Sciatic nerve (tissue), 2 donors: ENCODE measurements at regions not wholly inside any gene's neighbourhood (a gene's known extent, or its start where the extent isn't known, plus 50 kb on each side); places are given as distances from the start of the nearest gene placed in this dataset.
"Not testable (repeated sequence)": the region's sequence is repeated elsewhere in the genome, so short reads cannot be mapped to it uniquely, and the experiment has no call there.

Source experiments
- ATAC-seq: fragments of 200-7000 bp; cut with Tn5 transposase; one replicate; pipeline ENCODE4 v1.9.1; 2020; ENCODE audit warnings: mild to moderate bottlenecking, moderate library complexity
- DNase-seq: peaks from one replicate; pipeline ENCODE4 v3.0.0-alpha.2; 2020; ENCODE audit warnings: low spot score
- intact Hi-C: fragments of 100-400 bp; cut with DNase I; formaldehyde crosslinking; loops from one replicate; pipeline ENCODE4 v1.14.2; 2022
- donor health status: DM: no; HTN: no; CAD: no.
- donor health status: DM: no; HTN: no; CAD: no.

GRCh38 chr17:12195418-12195817, 174.7 kb downstream of the MAP2K4 start:
- DNase-seq (no peak), ATAC-seq (no peak)
- intact Hi-C loops = no loop called here

- no peak for DNase-seq
- intact Hi-C loops = loop anchor here (10.0 kb wide), 1 partner anchor 1087 kb away; no protein-coding TSS in a partner anchor
- ATAC-seq = no peak
Observed at GRCh38 chr17:12201294-12201880, 180.7 kb downstream of the MAP2K4 start.

- no peak for DNase-seq
- intact Hi-C loops = loop anchor here (10.0 kb wide), 1 partner anchor 1095 kb away; no protein-coding TSS in a partner anchor
- ATAC-seq = no peak
Observed at GRCh38 chr17:12209632-12210191, 189.0 kb downstream of the MAP2K4 start.

- ATAC-seq, DNase-seq, intact Hi-C loops: not testable (repeated sequence)
Observed at GRCh38 chr17:12220714-12221439, 200.2 kb downstream of the MAP2K4 start.

GRCh38 chr17:12222392-12222791, 201.7 kb downstream of the MAP2K4 start:
- intact Hi-C loops = no loop called here
- no peak for ATAC-seq
- no peak for DNase-seq

- intact Hi-C loops = no loop called here
- ATAC-seq = no peak
- no peak for DNase-seq
Observed at GRCh38 chr17:12227547-12227946, 206.9 kb downstream of the MAP2K4 start.

- no peak for DNase-seq
- ATAC-seq = no peak
- intact Hi-C loops = no loop called here
Observed at GRCh38 chr17:12229335-12229734, 208.7 kb downstream of the MAP2K4 start.

DNA sequence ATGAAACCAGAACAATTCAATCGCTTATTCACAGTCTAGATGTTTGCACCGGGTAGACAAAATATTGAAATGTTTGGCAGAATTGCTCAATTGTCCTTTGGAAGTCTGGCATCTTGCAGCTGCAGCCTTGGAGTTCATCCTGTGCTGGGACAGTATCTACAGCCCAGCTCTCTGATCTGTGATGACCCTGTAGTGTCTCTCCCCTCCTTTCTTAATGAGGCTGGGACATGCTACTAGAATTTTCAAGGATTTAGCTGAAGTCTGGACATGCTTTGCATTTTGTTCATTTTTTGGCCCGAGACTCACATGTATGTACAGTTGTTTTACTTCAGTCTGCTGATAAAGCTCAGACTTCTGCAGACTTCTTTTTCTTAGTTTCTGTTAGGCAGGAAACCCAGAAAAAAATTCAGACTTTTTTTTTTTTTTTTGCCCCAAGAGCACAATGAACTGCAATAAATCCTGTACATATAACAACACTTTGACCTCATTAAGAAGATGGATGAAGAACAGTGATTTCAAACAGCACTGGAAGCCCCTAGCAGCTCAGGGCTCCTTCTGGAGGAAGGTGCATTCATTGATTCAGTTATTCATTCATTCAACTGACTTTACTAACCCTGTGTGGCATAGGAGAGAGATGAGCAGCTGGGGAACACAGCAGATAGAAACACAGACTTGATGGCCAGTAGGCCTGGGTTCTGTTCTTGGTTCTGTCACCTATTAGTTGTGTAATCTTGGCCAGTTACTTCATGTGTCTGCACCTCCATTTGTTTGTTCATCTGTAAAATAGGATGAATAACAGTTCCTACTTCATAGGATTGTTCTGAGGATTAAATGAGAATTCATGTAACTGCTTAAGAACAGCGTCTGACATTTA, 210.0 kb downstream of the MAP2K4 start:
- intact Hi-C loops = no loop called here
- ATAC-seq (no peak), DNase-seq (no peak)

DNA sequence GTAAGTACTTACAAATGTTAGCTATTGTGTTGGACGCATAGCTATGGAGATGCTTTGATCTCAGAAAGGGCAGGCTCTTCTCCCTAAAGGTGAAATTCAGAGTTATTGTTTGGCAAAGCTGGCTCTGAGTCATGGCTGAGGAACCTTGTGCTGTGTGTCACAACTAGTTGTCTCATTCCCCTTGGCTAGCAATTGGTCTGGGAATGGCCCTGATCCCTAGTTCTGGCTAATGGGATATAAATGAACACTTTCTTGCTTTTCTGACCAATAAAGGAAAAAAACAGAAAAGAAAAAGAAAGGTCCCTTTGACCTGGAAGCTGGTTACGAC, 210.6 kb downstream of the MAP2K4 start:
- no peak for ATAC-seq
- intact Hi-C loops = no loop called here
- no peak for DNase-seq

GRCh38 chr17:12239021-12239420, 218.3 kb downstream of the MAP2K4 start:
- ATAC-seq, DNase-seq, intact Hi-C loops: not testable (repeated sequence)

DNA sequence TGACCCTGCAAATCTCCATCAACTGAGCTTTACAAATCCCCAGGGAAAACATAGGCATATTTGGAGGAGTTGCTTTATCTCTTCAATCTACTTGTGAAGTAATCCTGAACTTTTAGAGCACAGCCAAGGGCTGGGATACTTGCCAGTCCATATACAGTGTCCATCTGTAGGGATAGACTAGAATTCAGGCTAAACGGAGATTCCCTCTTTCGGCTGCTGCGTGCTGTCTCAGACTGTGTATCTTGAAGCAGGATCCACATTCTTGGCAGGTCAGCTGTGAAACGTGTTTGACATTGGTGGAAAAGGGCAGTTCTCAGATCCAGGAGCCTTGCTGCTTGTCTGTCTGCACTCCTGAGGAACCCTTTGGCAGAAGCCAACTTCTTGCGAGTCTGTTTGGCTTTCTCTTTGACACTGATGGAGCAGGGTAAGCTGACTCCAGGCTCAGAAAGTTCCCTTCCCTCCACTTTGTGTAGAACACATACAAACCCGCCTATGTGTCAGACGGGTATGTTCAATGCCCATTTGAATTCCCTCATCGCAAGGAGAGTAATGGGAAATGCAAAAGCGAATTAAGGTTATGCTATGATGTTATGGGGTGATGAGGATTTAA, 221.8 kb downstream of the MAP2K4 start:
- intact Hi-C loops = no loop called here
- DNase-seq = no peak
- peak; percentile 34 for ATAC-seq

- ATAC-seq (no peak), DNase-seq (no peak)
- intact Hi-C loops = no loop called here
Observed at GRCh38 chr17:12247761-12248160, 227.1 kb downstream of the MAP2K4 start.

DNA sequence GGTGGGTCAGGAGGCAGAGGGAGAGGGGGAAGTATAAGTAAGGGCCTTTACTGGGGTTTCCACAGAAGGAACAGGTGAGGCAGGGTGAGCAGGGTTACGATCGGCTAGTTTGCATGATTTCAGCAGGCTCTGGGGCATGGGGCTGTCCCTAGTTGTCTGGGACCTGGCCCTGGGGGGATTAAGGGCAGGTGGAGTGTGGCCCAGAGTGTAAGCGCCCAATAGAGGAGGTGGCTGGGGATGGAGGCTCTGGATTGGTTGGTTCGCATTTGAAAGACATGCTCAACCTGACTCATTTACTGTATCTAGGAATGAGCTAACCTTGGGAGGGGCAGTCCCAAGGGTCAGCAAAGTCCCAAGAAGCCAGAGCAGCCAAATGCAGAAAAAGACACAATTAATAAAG, 230.3 kb downstream of the MAP2K4 start:
- intact Hi-C loops = no loop called here
- ATAC-seq = no peak
- no peak for DNase-seq

DNA sequence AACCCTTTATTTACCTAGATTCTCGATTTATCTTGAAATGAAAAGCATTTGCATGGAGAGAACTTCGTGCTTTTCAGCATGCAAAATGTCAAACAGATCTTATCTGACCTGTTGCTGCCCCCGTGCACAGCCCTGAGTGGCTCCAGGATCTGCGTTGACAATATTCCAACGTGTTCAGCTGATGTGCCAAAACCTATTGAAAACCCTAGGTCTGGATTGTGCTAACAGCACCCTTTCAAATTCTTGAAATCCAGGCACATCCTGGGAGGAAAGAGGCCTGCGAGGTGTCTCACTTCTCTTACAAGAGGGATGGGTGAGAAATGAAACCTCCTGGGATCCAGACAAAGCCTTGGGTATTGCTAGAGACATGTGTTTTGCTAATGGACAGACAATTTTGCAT, 231.8 kb downstream of the MAP2K4 start:
- no peak for ATAC-seq
- intact Hi-C loops = no loop called here
- no peak for DNase-seq

GRCh38 chr17:12254460-12254859, 233.8 kb downstream of the MAP2K4 start:
- intact Hi-C loops = no loop called here
- DNase-seq (no peak), ATAC-seq (no peak)

GRCh38 chr17:12256380-12256995, 235.8 kb downstream of the MAP2K4 start:
- peak; percentile 61 for DNase-seq
- intact Hi-C loops = no loop called here
- peak; percentile 58 for ATAC-seq

DNA sequence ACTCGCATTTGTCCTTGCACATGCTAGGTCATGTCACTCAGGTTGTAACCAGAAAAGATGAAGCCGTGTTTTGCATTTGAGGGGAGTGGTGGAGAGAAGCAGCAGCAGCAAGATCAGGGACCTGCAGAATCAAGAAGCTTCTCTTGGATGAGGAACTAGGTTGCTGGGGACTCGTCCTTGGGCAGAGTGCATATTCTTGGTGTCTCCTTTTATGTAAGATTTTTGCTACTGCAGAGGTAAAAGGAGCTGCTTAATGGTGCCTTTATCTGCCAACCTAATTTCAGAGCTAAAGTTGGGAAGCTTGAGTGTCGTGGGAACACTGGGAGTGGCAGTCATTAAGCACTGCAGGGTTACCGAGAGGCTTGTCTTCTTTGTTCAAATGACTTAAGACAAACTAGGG, 236.5 kb downstream of the MAP2K4 start:
- ATAC-seq = no peak
- no peak for DNase-seq
- intact Hi-C loops = no loop called here

DNA sequence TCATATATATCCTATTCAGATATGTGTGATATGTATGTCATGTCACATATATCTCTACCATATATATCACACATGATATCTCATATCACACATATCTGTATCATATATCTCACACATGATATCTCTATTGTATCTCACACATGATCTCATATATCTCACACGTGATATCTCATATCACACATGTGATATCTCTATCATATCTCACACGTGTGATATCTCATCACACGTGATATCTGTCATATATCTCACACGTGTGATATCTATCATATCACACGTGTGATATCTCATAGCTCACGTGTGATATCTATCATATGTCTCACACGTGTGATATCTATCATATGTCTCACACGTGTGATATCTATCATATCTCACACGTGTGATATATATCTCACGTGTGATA, 240.7 kb downstream of the MAP2K4 start:
- no peak for DNase-seq
- ATAC-seq = no peak
- intact Hi-C loops = loop anchor here (10.0 kb wide), 1 partner anchor 403 kb away; the partner anchor contains the start of gene MYOCD

DNA sequence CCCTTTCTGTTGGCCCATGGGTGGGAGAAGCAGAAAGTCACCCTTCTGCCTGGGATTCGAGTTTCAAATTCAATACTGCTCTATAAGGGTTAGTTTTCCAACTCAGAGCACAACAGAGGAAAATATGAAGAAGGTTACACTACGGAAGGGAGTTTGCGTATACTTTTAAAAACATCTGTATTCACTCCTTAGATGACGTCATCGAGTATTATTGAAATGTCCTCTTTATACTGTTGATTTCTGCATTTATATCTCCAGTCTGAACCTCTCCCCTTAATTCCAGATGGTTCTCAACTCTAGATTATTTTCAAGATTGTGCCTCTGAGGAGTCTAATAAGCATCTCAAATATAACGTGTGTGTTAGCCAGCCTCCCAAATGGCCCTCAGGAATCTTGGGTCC, 249.1 kb downstream of the MAP2K4 start:
- intact Hi-C loops = loop anchor here (10.0 kb wide), 1 partner anchor 395 kb away; the partner anchor contains the start of gene MYOCD
- ATAC-seq (no peak), DNase-seq (no peak)
